ENCODE measurements at regions not wholly inside any gene's neighbourhood (a gene's known extent, or its start where the extent isn't known, plus 50 kb on each side); places are given as distances from the start of the nearest gene placed in this dataset.
"Not testable (repeated sequence)": the region's sequence is repeated elsewhere in the genome, so short reads cannot be mapped to it uniquely, and the experiment has no call there.

- no peak for DNase-seq (ENCODE audit: low spot score)
These were observed 128.0 kb downstream of the TENT5A start for GRCh38 chr6:81624453-81624852.

GRCh38 chr6:81623106-81623759, 129.2 kb downstream of the TENT5A start:
- DNase-seq (ENCODE audit: low spot score), result no peak

- no peak for DNase-seq (ENCODE audit: low spot score)
These were observed 130.6 kb downstream of the TENT5A start for GRCh38 chr6:81621816-81622395.

GRCh38 chr6:81614292-81614691, 138.2 kb downstream of the TENT5A start:
- DNase-seq (ENCODE audit: low spot score), result no peak

- DNase-seq (ENCODE audit: low spot score), result peak; percentile 48
These were observed 138.9 kb downstream of the TENT5A start for GRCh38 chr6:81613606-81614005.

- no peak for DNase-seq (ENCODE audit: low spot score)
These were observed 140.3 kb downstream of the TENT5A start for GRCh38 chr6:81612136-81612535.

GRCh38 chr6:81609736-81610135, 142.7 kb downstream of the TENT5A start:
- DNase-seq (ENCODE audit: low spot score), result no peak

- no peak for DNase-seq (ENCODE audit: low spot score)
These were observed 143.7 kb downstream of the TENT5A start for GRCh38 chr6:81608776-81609175.

GRCh38 chr6:81606965-81607381, 145.5 kb downstream of the TENT5A start:
- no peak for DNase-seq (ENCODE audit: low spot score)

- DNase-seq (ENCODE audit: low spot score), result no peak
These were observed 147.0 kb downstream of the TENT5A start for GRCh38 chr6:81605526-81605925.

GRCh38 chr6:81601918-81602317, 150.6 kb downstream of the TENT5A start:
- DNase-seq (ENCODE audit: low spot score), result no peak

- DNase-seq (ENCODE audit: low spot score), result not testable (repeated sequence)
These were observed 152.0 kb downstream of the TENT5A start for GRCh38 chr6:81600488-81600887.

GRCh38 chr6:81594501-81594900, 158.0 kb downstream of the TENT5A start:
- no peak for DNase-seq (ENCODE audit: low spot score)

- DNase-seq (ENCODE audit: low spot score), result no peak
These were observed 162.2 kb downstream of the TENT5A start for GRCh38 chr6:81590314-81590691.

GRCh38 chr6:81589465-81590313, 162.8 kb downstream of the TENT5A start:
- DNase-seq (ENCODE audit: low spot score), result no peak

- not testable (repeated sequence) for DNase-seq (ENCODE audit: low spot score)
These were observed 166.8 kb downstream of the TENT5A start for GRCh38 chr6:81585686-81586085.

- DNase-seq (ENCODE audit: low spot score), result not testable (repeated sequence)
These were observed 168.3 kb downstream of the TENT5A start for GRCh38 chr6:81584156-81584555.

GRCh38 chr6:81575442-81575841, 177.0 kb downstream of the TENT5A start:
- DNase-seq (ENCODE audit: low spot score), result no peak

GRCh38 chr6:81572020-81572419, 180.5 kb downstream of the TENT5A start:
- no peak for DNase-seq (ENCODE audit: low spot score)

- no peak for DNase-seq (ENCODE audit: low spot score)
These were observed 181.8 kb downstream of the TENT5A start for GRCh38 chr6:81570681-81571080.

- DNase-seq (ENCODE audit: low spot score), result no peak
These were observed 183.5 kb downstream of the TENT5A start for GRCh38 chr6:81568973-81569372.

- DNase-seq (ENCODE audit: low spot score), result no peak
These were observed 187.4 kb downstream of the TENT5A start for GRCh38 chr6:81565071-81565470.

GRCh38 chr6:81564470-81565068, 187.9 kb downstream of the TENT5A start:
- no peak for DNase-seq (ENCODE audit: low spot score)
